Stimulated activated CD4-positive, alpha-beta T cell treated with anti-CD3 and anti-CD28 coated beads, Interleukin-12 subunit alpha, Interleukin-12 subunit beta, amount 100 ng/mL, for 24 hours (primary cell): ENCODE measurements at regions not wholly inside any gene's neighbourhood (a gene's known extent, or its start where the extent isn't known, plus 50 kb on each side); places are given as distances from the start of the nearest gene placed in this dataset.
"Not testable (repeated sequence)": the region's sequence is repeated elsewhere in the genome, so short reads cannot be mapped to it uniquely, and the experiment has no call there.

Source experiments
- DNase-seq, 2 experiments: peaks; one replicate each; pipeline ENCODE4 v3.0.0-alpha.2; 2020; ENCODE audit warnings: low read depth in 2 of 2

DNA sequence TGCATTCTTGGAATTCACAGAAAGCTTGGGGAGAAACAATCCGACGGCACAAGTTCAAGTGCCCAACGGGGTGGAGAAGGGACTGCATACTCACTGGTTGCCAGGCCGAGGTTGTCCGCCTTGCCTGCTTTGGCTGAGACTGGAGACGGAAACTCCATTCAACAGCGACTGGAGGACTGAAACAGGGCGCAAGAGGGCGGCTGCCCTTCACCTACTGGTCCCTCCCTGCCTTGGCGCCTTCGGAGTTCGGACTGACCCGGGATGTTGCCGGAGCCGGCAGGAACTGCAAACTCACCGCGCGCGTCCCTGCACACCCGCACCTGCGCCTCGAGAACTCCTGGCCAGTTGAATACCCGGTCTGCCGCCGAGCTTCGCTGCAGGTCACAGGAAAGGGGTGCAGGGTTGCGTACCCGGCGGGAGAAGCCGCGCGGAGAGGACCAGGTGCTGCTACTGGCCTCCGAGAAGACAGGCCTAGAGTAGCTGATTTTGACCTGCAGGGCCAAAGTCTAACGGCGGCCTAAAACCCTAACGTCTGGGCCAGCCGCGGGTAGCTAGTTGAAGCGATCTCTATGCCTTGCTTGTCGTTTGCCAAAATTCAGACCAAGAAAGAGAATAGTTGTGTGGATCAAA, 132.9 kb downstream of the FAM72B start:
- DNase-seq = not testable (repeated sequence)

DNA sequence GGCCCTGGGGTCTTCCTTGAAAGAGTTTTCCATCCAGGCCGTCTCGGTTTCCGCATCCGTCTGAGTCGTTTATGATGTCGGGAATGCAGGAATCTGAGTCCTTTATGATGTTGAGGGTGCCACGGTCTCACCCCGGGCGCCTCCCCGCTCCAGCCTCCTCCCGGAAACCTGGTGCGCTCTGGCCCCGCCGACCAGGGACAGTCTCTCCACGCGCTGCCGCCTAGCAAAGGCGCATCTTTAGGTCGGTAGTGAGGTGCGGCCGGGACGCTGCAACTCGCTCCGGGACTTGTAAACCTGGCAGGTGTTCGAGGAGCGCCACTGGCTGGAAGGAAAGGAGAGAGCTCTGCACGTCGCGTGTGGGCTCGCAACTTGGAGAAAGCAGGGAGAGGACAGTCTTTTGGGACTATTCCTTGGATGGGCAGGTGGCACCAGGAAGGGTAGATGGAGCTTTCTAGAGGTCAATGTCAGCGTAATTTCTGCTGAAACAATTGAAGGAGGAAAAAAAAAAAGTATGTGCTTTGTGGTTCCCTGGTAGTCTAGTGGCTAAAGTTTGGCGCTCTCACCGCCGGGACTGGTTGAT, 132.0 kb downstream of the FAM72B start:
- DNase-seq = not testable (repeated sequence)

DNA sequence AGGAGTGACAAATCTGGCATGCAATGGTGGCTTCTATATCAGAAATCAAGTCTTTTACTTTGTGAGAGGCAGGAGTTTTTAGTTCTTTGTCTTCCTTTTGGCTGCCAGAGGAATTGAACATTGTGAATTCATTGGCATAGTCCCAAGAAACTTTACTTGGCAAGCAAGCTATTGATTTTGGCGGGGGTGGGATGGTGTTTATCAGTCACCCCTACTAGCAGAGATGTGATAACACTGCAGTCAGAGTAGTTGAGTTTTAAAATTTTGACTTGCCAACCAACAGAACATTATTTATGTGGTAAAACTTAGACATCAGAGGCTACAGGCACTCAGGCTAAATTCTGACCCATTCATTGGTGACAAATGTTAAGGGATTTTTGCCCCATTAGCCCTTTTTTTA, 129.2 kb downstream of the FAM72B start:
- not testable (repeated sequence) for DNase-seq

DNA sequence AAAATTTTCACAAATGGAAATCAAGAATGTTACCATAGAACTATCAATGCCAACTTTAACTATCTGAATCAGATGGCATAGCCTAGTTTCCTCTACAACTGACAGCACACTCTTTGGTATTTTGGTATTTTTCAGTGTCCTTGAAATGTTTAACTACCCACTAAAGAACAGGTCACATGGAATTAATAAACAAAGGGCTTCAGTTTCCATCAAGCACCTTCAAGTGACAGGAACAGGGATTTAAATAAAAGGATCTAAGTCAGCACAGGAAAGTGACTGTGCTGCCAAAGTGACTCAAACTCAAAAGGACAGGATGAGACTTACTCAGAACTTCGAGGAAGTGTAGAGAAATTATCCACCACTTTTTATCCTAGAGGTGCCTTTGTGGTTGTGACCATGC, 117.2 kb downstream of the FAM72B start:
- DNase-seq = not testable (repeated sequence)

DNA sequence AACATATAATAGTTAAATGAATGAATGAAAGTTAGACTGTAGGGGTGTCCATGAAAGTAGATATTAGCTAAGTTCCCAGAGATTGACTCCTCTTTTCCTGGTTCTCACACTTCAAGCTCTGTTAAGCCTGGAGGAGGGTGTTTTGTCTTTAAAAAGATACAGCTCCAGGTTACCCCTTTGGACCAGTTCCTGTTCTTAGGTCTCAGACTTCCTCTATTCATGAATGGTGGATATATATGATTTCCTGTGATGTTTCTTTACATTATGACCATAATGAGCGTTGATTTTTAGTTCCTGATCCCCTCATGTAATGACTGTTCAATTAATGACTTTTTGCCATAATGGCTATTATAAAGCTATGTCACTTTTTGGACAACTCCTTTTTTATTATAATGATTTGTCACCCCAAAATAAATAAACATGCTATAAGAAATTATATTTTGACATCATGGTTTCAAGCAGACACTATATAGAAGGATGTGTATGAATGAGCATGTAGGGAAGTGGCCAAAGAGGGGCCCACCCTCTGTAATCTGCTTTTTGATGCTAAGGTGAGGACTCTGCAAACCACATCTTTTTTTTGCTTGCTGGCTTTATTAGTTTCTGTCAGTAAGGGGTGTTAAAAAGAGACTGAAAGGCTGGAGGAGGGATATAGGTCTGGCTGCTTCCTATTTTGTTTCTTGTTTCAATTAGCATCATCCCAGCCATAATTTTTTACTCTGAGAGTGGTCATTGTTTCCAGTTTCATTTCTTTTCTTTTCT, 115.2 kb downstream of the FAM72B start:
- DNase-seq = not testable (repeated sequence)

- DNase-seq = not testable (repeated sequence)
These were observed 110.3 kb downstream of the FAM72B start for GRCh38 chr1:121073852-121074251.

DNA sequence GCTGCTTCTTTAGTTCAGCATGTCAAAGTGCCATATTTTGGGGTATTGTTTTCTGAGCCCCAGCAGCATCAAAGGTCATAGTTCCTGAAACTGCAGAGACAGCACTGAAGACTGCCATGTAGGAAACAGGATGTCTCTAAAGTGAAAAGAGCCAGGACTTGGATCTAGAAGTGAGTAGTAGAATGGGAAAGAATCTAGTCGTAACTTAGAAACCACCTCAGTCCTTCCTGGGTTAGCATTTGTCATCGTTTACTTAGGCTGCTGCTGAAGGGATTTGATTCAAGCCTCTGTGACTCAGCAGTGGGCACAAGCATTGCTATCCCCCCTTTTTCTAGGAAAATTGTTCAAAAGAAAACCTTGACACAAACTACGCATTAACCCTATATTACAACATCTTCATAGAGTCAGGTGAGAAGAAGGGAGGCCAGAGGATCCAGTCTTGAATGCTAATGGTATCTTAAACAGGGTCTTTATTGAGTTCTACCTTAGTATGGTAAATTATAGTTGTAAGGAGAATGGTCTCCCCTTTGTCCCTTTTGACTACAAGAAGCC, 108.8 kb downstream of the FAM72B start:
- not testable (repeated sequence) for DNase-seq

GRCh38 chr1:121076674-121077073, 107.5 kb downstream of the FAM72B start:
- DNase-seq = not testable (repeated sequence)

- not testable (repeated sequence) for DNase-seq
These were observed 104.5 kb downstream of the FAM72B start for GRCh38 chr1:121079655-121080054.

DNA sequence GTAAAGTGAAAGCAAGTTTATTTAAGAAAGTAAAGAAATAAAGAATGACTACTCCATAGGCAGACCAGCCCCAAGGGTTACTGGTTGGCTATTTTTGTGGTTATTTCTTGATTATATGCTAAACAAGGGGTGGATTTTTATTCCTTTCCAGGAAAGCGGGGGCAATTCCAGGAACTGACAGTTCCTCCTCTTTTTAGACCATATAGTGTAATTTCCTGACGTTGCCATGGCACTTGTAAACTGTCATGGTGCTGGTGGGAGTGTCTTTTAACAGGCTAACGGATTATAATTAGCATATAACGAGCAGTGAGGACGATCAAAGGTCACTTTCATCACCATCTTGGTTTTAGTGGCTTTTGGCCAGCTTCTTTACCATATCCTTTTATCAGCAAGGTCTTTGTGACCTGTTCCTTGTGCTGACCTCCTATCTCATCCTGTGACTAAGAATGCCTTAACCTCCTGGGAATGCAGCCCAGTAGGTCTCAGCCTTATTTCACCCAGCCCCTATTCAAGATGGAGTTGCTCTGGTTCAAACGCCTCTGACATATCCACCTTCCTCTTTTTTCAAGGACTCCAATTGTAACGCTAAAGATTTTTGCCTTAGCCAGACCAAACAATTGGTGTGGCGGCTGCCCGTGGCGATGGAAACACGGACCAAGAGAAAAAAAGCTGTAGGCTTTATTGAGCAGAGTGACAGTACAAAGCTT, 103.8 kb downstream of the FAM72B start:
- peak in 1 of 2 experiments; percentile 11 for DNase-seq

DNA sequence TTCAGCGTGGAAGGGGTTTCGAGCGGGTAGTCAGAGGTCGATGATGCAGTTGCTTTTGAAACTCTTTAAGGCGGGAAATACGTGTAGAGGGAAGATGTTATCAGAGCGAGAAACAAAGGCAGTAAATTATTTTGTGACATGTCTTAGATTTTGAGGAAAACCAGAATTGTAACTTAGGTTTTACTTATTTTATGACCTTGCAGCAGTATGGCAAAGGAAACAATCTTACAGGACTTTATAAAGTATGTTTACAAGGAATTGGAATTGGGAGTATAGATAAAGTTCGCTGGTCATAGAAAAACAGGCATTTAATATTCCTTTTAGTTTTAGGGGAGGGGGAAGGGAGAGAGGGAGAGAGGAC, 103.3 kb downstream of the FAM72B start:
- not testable (repeated sequence) for DNase-seq

DNA sequence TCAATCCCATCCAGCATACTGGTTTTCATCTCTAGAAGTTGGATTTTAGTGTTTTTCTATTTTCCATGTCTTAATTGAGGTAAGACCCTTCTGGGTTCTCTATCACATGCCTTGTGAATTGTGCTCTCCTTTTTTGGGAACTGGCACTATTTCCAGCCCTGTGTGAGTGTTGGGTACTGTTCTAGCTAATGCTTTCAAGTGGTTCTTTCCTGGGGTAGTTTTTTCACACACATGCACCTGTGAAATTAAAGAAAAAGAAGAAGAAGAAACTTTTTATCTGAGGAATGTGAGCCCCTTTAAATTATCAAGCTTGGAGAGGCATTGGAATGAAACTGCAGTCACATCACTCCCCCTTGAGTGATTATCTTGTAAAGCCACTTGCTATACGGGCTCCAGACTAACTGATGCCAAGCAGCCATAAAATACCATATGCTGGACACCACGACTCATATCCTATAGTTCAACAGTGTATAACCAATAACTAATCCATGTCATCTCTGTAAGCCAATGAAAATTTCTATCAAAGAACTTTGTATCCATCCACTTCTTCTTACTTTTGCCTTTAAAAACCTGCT, 102.4 kb downstream of the FAM72B start:
- DNase-seq = not testable (repeated sequence)

GRCh38 chr1:121082995-121083394, 101.1 kb downstream of the FAM72B start:
- DNase-seq = not testable (repeated sequence)

DNA sequence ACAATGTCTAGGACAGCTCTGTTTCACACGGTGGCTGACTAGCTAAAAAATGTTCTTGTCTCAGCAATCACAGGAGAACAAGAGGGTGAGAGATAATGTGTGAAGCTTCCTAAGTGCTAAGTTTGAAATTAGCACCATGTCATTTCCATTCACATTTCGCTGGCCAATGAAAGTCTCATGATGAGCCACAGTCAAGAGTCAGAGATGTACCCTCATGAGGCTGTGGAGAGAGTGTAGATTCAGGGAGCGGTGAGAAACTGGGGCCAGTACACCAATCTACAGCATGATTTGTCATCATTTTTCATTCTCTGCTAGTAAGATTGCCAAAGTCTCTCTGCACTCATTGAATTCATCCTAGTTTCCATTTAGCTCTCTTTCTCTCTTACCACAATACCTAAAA, 97.9 kb downstream of the FAM72B start:
- not testable (repeated sequence) for DNase-seq

- not testable (repeated sequence) for DNase-seq
These were observed 96.9 kb downstream of the FAM72B start for GRCh38 chr1:121087221-121087620.

DNA sequence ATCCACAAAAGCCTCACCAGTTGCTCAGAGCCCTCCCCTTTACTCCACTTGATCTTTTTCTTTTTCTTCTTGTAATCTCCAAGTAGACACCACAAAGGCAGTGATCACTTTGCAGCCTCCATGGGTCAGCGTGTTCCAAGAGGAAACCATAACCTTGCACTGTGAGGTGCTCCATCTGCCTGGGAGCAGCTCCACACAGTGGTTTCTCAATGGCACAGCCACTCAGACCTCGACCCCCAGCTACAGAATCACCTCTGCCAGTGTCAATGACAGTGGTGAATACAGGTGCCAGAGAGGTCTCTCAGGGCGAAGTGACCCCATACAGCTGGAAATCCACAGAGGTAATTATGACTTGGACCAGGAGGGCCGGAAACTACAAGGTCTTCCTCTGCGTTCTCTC, 95.6 kb downstream of the FAM72B start:
- DNase-seq = not testable (repeated sequence)

- DNase-seq = not testable (repeated sequence)
These were observed 91.7 kb downstream of the FAM72B start for GRCh38 chr1:121092329-121092968.

- DNase-seq = not testable (repeated sequence)
These were observed 89.1 kb downstream of the FAM72B start for GRCh38 chr1:121095014-121095413.

DNA sequence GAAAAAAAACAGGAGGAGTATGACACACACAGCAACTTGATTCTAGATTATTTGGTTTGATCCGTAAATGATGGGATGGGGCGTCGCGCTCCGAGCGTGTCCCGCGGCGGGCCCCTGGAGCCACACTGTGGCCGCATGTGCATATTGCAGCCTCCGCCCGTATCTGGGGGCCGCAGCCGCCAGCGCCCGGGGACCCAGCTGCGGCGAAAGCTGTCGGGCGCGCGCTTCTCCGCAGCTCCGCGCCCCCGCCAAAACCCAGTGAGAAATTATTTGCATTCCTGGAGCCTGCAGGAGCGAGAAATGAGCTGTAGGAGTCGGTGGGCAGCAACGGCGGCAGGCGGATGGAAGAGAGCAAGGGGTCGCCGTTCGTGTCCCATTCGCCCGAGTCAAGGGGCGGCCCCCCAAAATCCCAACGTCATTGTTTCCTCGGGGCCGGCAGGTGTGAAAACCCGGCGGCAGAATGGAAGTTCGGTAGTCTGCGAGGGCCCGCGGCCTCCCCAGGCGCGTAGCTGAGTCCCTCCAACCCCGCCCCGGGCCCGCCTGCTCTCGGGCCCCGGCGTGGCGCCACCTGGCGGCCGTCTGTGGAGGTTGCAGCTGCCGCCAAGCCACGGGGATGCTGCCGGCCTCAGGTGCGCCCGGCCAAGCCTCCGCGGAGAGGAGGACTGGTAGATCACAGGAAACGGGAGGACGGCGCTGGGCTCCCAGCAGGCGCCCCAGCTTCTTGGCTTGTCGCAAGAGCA, 86.8 kb downstream of the FAM72B start:
- DNase-seq = peak; percentile 68 to 70

DNA sequence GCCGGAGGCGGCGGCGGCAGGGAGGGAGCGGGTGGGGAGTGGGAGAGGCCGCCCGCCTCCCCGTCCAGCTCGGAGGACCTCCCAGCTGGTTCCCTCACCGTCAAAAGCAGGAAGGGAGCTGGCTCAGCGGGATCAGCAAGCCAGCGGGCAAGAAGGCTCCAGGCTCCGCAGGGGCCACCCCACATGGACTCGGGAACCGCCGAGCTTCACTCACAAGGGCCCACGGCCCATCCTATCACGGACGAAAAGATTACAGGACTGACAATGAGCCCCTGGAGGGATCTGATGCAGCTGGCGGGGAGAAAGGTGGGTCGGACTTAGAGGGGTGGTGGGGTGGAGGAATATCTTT, 86.3 kb downstream of the FAM72B start:
- not testable (repeated sequence) for DNase-seq
